ENCODE measurements at regions not wholly inside any gene's neighbourhood (a gene's known extent, or its start where the extent isn't known, plus 50 kb on each side); places are given as distances from the start of the nearest gene placed in this dataset.

GRCh38 chr2:19540739-19541525, 182.5 kb upstream of the OSR1 start:
- Histone ChIP-seq H3K27ac (ENCODE audit: low read depth, low read length) (peak overlapping the region; percentile 53), H3K27me3 (ENCODE audit: control insufficient read depth, insufficient read depth, low read length) (no peaks in the 10 kb centered on the region), H3K4me3 (ENCODE audit: low read depth, low read length) (no peak overlapping the region), H3K9me3 (ENCODE audit: control insufficient read depth, insufficient read depth, low read length) (0 out of 2 replicates have a peak, but pooled peaks cover 3% of the 10 kb centered on the region)
- no peak for TF ChIP-seq CTCF (IDR thresholded peaks at IDR 0.05; ENCODE audit: low read depth, low read length)
- ChIA-PET POLR2A (interaction anchor here (0.5 to 1.4 kb wide), 2 partner anchors 67 to 73 kb away, joined by 3 read pairs; no protein-coding TSS in a partner anchor), CTCF (no interaction called here)
- DNase-seq (ENCODE audit: low read depth, low spot score), result peak; percentile 74

DNA sequence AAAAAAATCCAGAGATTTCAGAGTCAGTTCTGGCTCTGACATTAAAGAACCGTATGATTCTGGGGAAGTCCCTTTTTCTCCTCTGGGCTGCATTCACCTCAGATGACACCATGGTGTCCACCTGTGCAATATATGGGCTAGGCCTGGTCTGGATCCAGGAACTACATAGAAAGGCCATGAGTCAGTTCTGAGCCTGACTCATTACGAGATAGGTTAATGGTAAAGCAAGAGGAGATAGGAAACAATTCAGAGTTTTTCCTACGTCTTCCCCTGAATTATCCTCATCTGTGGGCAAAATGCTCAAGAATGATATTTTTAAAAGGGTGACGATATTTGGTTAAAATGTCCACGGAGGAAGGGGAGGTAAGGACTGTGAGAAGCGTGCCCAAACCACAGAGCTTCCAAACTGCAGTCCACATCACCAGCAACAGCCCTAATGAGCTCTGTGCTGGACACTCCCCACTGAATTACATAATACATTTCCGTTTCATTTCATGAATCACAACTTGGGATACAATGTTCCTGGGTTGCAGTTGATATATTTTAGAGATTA, 180.1 kb upstream of the OSR1 start:
- CTCF ChIA-PET, result no interaction called here
- H3K27me3 ChIP-seq (ENCODE audit: control insufficient read depth, insufficient read depth, low read length), result no peaks in the 10 kb centered on the region
- 0 out of 2 replicates have a peak, but pooled peaks cover 4% of the 10 kb centered on the region for H3K9me3 ChIP-seq (ENCODE audit: control insufficient read depth, insufficient read depth, low read length)
- TF ChIP-seq CTCF (IDR thresholded peaks at IDR 0.05; ENCODE audit: low read depth, low read length), result no peak
- POLR2A ChIA-PET, result interaction anchor here (0.8 to 1.1 kb wide), 2 partner anchors 34 to 73 kb away, joined by 3 to 5 read pairs; no protein-coding TSS in a partner anchor
- H3K27ac ChIP-seq (ENCODE audit: low read depth, low read length), result peak overlapping the region; percentile 78
- DNase-seq (ENCODE audit: low read depth, low spot score), result peak; percentile 59
- H3K4me3 ChIP-seq (ENCODE audit: low read depth, low read length), result peak overlapping the region; percentile 27

DNA sequence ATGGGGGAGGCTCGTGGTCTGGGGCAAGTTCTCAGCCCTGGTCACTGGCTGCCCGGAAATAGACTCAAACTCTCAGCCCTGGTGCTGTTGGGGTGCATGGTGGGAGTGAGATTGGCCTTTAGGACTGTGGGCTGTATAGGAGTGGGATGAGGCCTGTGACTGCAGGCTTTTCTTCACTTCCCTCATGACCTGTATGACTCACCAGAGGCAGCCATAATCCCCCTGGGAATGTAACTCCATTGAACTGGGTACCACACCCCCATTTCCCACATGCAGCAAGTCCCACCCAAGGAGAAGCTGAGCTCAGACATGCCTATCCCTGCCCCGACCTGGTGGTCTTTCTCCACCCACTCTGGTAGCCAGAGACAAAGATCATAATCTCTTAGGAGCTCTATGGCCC, 177.7 kb upstream of the OSR1 start:
- Histone ChIP-seq H3K9me3 (ENCODE audit: control insufficient read depth, insufficient read depth, low read length) (0 out of 2 replicates have a peak, but pooled peaks cover 4% of the 10 kb centered on the region), H3K4me3 (ENCODE audit: low read depth, low read length) (no peak overlapping the region), H3K27me3 (ENCODE audit: control insufficient read depth, insufficient read depth, low read length) (no peaks in the 10 kb centered on the region), H3K27ac (ENCODE audit: low read depth, low read length) (no peak overlapping the region)
- no peak for DNase-seq (ENCODE audit: low read depth, low spot score)
- CTCF ChIA-PET, result interaction anchor here (0.6 kb wide), 1 partner anchor 431 kb away, joined by 3 read pairs; no protein-coding TSS in a partner anchor
- TF ChIP-seq CTCF (IDR thresholded peaks at IDR 0.05; ENCODE audit: low read depth, low read length), result no peak
- POLR2A ChIA-PET, result no interaction called here

DNA sequence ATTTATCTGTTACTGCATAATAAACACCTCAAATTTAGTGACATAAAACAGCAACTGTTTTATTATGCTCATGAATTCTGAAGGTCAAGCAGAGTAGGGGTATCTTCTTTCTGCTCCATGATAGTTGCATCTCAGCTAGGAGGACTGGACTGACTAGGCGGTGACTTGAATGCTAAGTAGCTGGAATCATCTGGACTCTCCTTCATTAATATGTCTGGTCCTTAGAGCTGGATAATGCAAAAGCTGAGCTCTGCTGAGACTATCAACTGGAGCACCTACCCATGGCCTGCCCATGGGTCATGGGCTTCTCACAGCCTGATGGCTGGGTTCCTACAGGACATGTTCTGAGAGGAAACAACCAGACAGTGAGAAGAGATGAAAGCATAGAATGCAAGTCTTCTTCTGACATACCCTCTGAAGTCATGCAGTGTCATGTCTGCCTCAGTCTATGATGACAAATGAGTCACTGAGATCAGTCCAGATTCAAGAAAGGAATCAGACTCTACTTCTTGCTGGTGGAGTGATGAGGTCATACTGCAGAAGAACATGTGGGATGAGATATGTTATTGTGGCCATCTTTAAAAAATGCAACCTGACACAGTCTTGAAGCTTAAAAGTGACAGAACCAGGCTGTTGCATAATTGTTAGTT, 174.2 kb upstream of the OSR1 start:
- H3K4me3 ChIP-seq (ENCODE audit: low read depth, low read length), result no peak overlapping the region
- ChIA-PET POLR2A (no interaction called here), CTCF (interaction anchor here (0.6 kb wide), 1 partner anchor 1507 kb away, joined by 3 read pairs; no protein-coding TSS in a partner anchor)
- H3K9me3 ChIP-seq (ENCODE audit: control insufficient read depth, insufficient read depth, low read length), result 0 out of 2 replicates have a peak, but pooled peaks cover 4% of the 10 kb centered on the region
- H3K27ac ChIP-seq (ENCODE audit: low read depth, low read length), result no peak overlapping the region
- H3K27me3 ChIP-seq (ENCODE audit: control insufficient read depth, insufficient read depth, low read length), result peaks cover 1% of the 10 kb centered on the region
- no peak for TF ChIP-seq CTCF (IDR thresholded peaks at IDR 0.05; ENCODE audit: low read depth, low read length)
- no peak for DNase-seq (ENCODE audit: low read depth, low spot score)
